BJ (cell line): ENCODE measurements at regions not wholly inside any gene's neighbourhood (a gene's known extent, or its start where the extent isn't known, plus 50 kb on each side); places are given as distances from the start of the nearest gene placed in this dataset.

Source experiments
- CTCF ChIA-PET: fragments of 350-600 bp; formaldehyde crosslinking; extraction: SDS; loops from one replicate; lab custom pipeline; 2021; ENCODE audit warnings: antibody characterized with exemption, inconsistent platforms; lab: Yijun Ruan, JAX
- POLR2A ChIA-PET: fragments of 300-600 bp; sonication (Branson Sonifier 250); formaldehyde crosslinking; extraction: SDS; loops from one replicate; lab custom pipeline; 2021; ENCODE audit warnings: antibody characterized with exemption; lab: Charles Lee
- DNase-seq: peaks from one replicate; pipeline ENCODE4 v3.0.0-alpha.2; 2011; ENCODE audit warnings: low read depth
- H3K27me3 ChIP-seq: 2 replicates; pipeline ENCODE4 v1.6.0; 2011; ENCODE audit warnings: low read length; ENCODE audit not compliant: control insufficient read depth, insufficient read depth
- H3K36me3 ChIP-seq: 2 replicates; pipeline ENCODE4 v1.5.1; 2011; ENCODE audit warnings: low read length; ENCODE audit not compliant: control insufficient read depth, insufficient read depth
- H3K4me3 ChIP-seq: 2 replicates; pipeline ENCODE4 v1.5.1; 2011; ENCODE audit warnings: low read depth, mild to moderate bottlenecking, control low read depth, low read length
- TF ChIP-seq, protein P1 (sequence below): IDR thresholded peaks from 2 replicates; pipeline ENCODE4 v1.5.1; 2011; ENCODE audit warnings: low read depth, mild to moderate bottlenecking, control low read depth, inconsistent platforms, low read length, moderate library complexity; ENCODE audit not compliant: insufficient read depth

DNA sequence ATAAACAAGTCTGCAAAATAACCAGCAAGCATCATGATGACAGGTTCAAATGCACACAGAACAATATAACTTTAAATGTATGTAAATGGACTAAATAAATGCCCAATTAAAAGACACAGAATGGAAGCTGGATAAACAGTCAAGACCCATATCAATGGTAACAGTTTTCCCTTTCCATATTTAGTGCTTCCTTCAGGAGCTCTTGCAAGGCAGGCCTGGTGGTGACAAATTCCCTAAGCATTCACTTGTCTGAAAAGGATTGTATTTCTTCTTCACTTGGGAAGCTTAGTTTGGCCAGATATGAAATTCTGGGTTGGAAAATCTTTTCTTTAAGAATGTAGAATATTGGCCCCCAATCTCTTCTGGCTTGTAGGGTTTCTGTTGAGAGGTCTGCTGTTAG, 120.2 kb upstream of the RASA1 start:
- TF ChIP-seq, protein P1, sequence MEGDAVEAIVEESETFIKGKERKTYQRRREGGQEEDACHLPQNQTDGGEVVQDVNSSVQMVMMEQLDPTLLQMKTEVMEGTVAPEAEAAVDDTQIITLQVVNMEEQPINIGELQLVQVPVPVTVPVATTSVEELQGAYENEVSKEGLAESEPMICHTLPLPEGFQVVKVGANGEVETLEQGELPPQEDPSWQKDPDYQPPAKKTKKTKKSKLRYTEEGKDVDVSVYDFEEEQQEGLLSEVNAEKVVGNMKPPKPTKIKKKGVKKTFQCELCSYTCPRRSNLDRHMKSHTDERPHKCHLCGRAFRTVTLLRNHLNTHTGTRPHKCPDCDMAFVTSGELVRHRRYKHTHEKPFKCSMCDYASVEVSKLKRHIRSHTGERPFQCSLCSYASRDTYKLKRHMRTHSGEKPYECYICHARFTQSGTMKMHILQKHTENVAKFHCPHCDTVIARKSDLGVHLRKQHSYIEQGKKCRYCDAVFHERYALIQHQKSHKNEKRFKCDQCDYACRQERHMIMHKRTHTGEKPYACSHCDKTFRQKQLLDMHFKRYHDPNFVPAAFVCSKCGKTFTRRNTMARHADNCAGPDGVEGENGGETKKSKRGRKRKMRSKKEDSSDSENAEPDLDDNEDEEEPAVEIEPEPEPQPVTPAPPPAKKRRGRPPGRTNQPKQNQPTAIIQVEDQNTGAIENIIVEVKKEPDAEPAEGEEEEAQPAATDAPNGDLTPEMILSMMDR = no peak
- ChIA-PET POLR2A (interaction anchor here (0.6 to 0.7 kb wide), 3 partner anchors 12 to 35 kb away, joined by 3 to 14 read pairs (median 5); no protein-coding TSS in a partner anchor), CTCF (no interaction called here)
- no peak for DNase-seq
- H3K36me3 ChIP-seq = no peaks in the 10 kb centered on the region
- no peak overlapping the region for H3K4me3 ChIP-seq
- H3K27me3 ChIP-seq = no peaks in the 10 kb centered on the region

DNA sequence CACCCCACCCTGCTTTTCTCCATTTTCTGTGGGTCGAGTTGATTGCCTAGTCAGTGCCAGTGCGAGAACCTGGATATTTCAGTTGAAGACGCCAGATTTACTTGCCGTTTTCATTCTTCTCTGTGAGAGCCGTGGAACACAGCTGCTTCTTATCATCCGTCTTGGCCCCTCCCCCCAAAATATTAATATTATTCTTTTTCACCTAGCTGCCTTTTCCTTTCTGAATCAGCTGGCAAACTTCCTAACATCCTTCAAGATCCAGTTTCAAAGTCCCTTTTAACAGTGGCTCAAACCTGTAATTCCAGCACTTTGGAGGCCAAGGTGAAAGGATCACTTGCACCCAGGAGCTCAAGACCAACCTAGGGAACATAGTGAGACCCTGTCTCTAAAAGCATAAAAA, 117.1 kb upstream of the RASA1 start:
- TF ChIP-seq, protein P1 = no peak
- CTCF ChIA-PET = interaction anchor here (0.7 to 1.4 kb wide), 2 partner anchors 15 to 127 kb away, joined by 3 to 5 read pairs; no protein-coding TSS in a partner anchor
- no peak for DNase-seq
- no peak overlapping the region for H3K4me3 ChIP-seq
- POLR2A ChIA-PET = no interaction called here
- no peaks in the 10 kb centered on the region for H3K27me3 ChIP-seq
- H3K36me3 ChIP-seq = no peaks in the 10 kb centered on the region

DNA sequence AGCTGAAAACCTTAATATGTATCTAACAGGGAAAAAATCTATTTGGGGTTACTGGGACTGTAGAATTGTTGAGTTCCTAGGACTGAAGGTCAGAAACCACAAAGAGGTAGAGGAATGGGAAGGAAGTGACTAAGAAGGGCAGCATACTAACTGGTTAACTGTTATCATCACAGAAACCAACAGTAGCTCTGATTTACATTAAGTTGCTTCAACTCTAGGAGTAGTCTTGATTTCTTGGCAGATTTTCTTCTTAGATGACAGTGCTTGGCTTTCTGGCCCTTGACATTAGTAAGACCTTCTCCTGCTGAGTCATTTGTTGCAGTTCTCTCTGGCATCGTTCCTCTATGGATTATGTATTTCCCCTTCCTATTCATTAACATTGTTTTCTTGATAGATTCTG, 116.1 kb upstream of the RASA1 start:
- ChIA-PET CTCF (interaction anchor here (0.6 to 1.4 kb wide), 4 partner anchors 14 to 1064 kb away, joined by 3 to 5 read pairs (median 4); no protein-coding TSS in a partner anchor), POLR2A (interaction anchor here (0.6 kb wide), 1 partner anchor 177 kb away, joined by 3 read pairs; no protein-coding TSS in a partner anchor)
- no peak overlapping the region for H3K4me3 ChIP-seq

DNA sequence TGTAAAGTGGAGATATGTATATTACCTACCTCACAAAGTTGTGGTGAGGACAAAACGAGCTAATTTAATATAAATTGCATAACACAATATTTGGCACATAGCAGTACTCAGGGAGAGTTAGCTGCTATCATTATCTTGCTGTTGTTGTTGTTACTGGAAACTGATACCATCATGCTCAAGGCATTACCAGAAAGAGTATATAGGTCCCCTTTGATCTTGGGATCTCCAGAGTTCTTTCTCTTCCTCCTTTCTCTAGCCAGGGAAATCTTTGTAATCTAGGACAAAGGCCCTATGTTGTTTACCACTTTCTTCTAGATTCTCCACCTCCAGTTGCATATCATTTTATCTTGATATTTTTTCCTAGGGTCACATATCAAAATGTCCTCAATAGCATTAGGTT, 114.8 kb upstream of the RASA1 start:
- POLR2A ChIA-PET = interaction anchor here (0.6 kb wide), 1 partner anchor 169 kb away, joined by 3 read pairs; no protein-coding TSS in a partner anchor

More for the DNA sequence above, 116.1 kb upstream of the RASA1 start:
- TF ChIP-seq, protein P1 = no peak
- peak; percentile 48 for DNase-seq
- no peaks in the 10 kb centered on the region for H3K36me3 ChIP-seq
- H3K27me3 ChIP-seq = no peaks in the 10 kb centered on the region

DNA sequence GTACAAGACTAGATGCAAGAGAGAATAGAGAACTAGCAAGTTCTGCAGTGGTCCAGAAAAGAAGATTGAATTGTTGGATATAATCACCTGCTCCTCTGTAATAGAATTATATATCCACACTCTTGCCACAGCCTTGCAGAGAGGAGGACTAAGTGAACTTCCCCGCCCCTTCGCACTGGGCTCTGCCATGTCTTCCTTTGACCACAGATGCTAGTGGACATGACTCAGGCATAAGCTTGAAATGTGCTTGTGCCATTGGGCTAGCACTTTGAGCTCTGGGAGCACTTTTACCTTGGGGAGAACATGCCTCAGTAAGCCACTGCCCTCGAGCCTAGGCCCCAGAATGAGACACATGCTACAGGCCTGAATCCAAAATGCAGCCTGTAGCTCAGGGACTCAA, 113.5 kb upstream of the RASA1 start:
- Histone ChIP-seq H3K36me3 (no peaks in the 10 kb centered on the region), H3K27me3 (no peaks in the 10 kb centered on the region), H3K4me3 (no peak overlapping the region)
- TF ChIP-seq, protein P1 = no peak
- ChIA-PET POLR2A (no interaction called here), CTCF (no interaction called here)
- no peak for DNase-seq

More for the DNA sequence above, 114.8 kb upstream of the RASA1 start:
- CTCF ChIA-PET = no interaction called here
- Histone ChIP-seq H3K36me3 (no peaks in the 10 kb centered on the region), H3K4me3 (no peak overlapping the region), H3K27me3 (no peaks in the 10 kb centered on the region)
- TF ChIP-seq, protein P1 = no peak
- no peak for DNase-seq
